Astrocyte (in vitro differentiated cells and primary cell): ENCODE measurements at regions not wholly inside any gene's neighbourhood (a gene's known extent, or its start where the extent isn't known, plus 50 kb on each side); places are given as distances from the start of the nearest gene placed in this dataset.

Experiments used
- EZH2 ChIP-seq: IDR thresholded peaks from 2 replicates; pipeline ENCODE4 v1.6.1; 2012; ENCODE audit warnings: mild to moderate bottlenecking, low read length, inconsistent platforms; ENCODE audit not compliant: insufficient read depth
- TF ChIP-seq, protein P1 (sequence below): IDR thresholded peaks from 2 replicates; pipeline ENCODE4 v1.5.1; 2011; ENCODE audit warnings: low read depth, mild to moderate bottlenecking, inconsistent platforms, low read length, moderate library complexity; ENCODE audit not compliant: insufficient read depth

DNA sequence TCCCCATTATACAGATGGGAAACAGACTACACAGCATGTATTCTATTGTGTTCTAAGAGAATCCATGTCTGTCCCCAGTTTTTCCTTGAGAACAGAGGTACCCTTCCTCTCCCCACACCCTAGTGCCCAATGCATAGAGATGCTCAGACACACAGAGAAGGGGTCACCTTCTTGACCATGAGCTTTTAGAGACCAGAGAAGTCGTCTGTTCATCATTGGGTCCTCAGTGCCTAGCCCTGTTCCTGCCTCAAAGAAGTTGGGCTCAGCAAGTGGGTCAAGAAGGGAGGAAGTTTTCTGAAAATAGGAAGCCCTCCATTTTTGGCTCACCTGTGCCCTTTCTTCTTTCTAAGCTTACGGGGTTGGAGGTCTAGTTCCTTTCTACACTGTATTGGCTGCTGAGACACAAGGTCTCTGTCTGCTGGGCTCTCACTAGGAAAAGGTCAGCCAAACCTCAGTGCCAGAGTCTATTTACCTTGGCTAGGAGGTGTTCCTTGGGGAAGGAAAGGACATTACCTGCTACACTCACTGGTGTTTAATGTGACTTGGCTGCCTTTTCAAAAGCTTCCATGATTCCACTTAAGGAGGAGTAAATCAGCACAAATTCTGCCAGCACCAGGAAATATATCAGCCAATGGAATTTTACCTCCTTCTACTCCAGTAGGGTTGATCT, 198.5 kb upstream of the PWP1 start:
- TF ChIP-seq, protein P1, sequence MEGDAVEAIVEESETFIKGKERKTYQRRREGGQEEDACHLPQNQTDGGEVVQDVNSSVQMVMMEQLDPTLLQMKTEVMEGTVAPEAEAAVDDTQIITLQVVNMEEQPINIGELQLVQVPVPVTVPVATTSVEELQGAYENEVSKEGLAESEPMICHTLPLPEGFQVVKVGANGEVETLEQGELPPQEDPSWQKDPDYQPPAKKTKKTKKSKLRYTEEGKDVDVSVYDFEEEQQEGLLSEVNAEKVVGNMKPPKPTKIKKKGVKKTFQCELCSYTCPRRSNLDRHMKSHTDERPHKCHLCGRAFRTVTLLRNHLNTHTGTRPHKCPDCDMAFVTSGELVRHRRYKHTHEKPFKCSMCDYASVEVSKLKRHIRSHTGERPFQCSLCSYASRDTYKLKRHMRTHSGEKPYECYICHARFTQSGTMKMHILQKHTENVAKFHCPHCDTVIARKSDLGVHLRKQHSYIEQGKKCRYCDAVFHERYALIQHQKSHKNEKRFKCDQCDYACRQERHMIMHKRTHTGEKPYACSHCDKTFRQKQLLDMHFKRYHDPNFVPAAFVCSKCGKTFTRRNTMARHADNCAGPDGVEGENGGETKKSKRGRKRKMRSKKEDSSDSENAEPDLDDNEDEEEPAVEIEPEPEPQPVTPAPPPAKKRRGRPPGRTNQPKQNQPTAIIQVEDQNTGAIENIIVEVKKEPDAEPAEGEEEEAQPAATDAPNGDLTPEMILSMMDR: no peak
- no peak for TF ChIP-seq EZH2
